GM21526 (cell line): ENCODE measurements at regions not wholly inside any gene's neighbourhood (a gene's known extent, or its start where the extent isn't known, plus 50 kb on each side); places are given as distances from the start of the nearest gene placed in this dataset.

Experiments used
- ATAC-seq: cut with Tn5 transposase; IDR thresholded peaks from one replicate; pipeline ENCODE4 v1.9.1; 2021; ENCODE audit warnings: moderate library complexity; ENCODE audit not compliant: unreplicated experiment, low FRiP score

- no peak for ATAC-seq
These were observed 111.2 kb upstream of the RPS23 start for GRCh38 chr5:82389347-82389746.

- ATAC-seq, result no peak
These were observed 110.0 kb upstream of the RPS23 start for GRCh38 chr5:82388181-82388580.

GRCh38 chr5:82387819-82388166 is 109.6 kb upstream of the RPS23 start:
- ATAC-seq, result no peak

GRCh38 chr5:82387001-82387818 is 109.1 kb upstream of the RPS23 start:
- no peak for ATAC-seq

GRCh38 chr5:82386576-82386975 is 108.4 kb upstream of the RPS23 start:
- ATAC-seq, result no peak

GRCh38 chr5:82384034-82384750 is 106.0 kb upstream of the RPS23 start:
- no peak for ATAC-seq

- no peak for ATAC-seq
These were observed 103.4 kb upstream of the RPS23 start for GRCh38 chr5:82381591-82381990.

- ATAC-seq, result no peak
These were observed 98.2 kb upstream of the RPS23 start for GRCh38 chr5:82376307-82376706.

GRCh38 chr5:82375488-82376244 is 97.5 kb upstream of the RPS23 start:
- ATAC-seq, result no peak

GRCh38 chr5:82374637-82375036 is 96.5 kb upstream of the RPS23 start:
- ATAC-seq, result no peak

- no peak for ATAC-seq
These were observed 89.8 kb upstream of the RPS23 start for GRCh38 chr5:82367930-82368329.

- ATAC-seq, result no peak
These were observed 87.6 kb upstream of the RPS23 start for GRCh38 chr5:82365744-82366228.

GRCh38 chr5:82365026-82365425 is 86.9 kb upstream of the RPS23 start:
- no peak for ATAC-seq

GRCh38 chr5:82364497-82364896 is 86.3 kb upstream of the RPS23 start:
- no peak for ATAC-seq

- ATAC-seq, result no peak
These were observed 85.4 kb upstream of the RPS23 start for GRCh38 chr5:82363524-82363923.

GRCh38 chr5:82362636-82363035 is 84.5 kb upstream of the RPS23 start:
- ATAC-seq, result no peak

- no peak for ATAC-seq
These were observed 81.9 kb upstream of the RPS23 start for GRCh38 chr5:82360022-82360421.

GRCh38 chr5:82359272-82359671 is 81.1 kb upstream of the RPS23 start:
- ATAC-seq, result no peak

GRCh38 chr5:82358457-82358856 is 80.3 kb upstream of the RPS23 start:
- ATAC-seq, result no peak

- no peak for ATAC-seq
These were observed 78.9 kb upstream of the RPS23 start for GRCh38 chr5:82356808-82357671.
